GM21528 (cell line): ENCODE measurements at regions not wholly inside any gene's neighbourhood (a gene's known extent, or its start where the extent isn't known, plus 50 kb on each side); places are given as distances from the start of the nearest gene placed in this dataset.

ENCODE experiments used
- ATAC-seq: cut with Tn5 transposase; IDR thresholded peaks from one replicate; pipeline ENCODE4 v1.9.1; 2021; ENCODE audit warnings: mild to moderate bottlenecking, moderate library complexity; ENCODE audit not compliant: unreplicated experiment, low FRiP score

DNA sequence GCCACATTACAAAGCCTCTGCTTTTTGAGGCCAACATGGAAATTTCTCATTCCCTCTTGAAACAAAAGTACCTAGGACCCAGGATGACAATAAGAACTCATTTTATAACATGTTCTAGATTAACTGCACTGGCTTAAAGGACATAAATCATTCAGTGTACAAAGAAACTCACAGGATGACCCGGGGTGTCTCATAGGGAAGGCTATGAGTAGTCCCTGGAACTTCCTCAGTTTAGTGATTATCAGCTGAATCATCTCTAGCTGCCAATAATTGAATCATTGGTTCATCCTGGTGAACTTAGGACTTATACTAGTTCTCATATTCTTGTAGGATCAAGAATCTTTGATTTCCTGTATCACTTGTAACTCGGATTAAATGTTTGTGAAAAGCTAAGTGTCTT, 95.8 kb upstream of the WDR1 start:
- ATAC-seq, result no peak

- ATAC-seq, result no peak
These were observed 90.5 kb upstream of the WDR1 start for GRCh38 chr4:10207116-10207515.

- ATAC-seq, result no peak
These were observed 88.6 kb upstream of the WDR1 start for GRCh38 chr4:10205223-10205622.

DNA sequence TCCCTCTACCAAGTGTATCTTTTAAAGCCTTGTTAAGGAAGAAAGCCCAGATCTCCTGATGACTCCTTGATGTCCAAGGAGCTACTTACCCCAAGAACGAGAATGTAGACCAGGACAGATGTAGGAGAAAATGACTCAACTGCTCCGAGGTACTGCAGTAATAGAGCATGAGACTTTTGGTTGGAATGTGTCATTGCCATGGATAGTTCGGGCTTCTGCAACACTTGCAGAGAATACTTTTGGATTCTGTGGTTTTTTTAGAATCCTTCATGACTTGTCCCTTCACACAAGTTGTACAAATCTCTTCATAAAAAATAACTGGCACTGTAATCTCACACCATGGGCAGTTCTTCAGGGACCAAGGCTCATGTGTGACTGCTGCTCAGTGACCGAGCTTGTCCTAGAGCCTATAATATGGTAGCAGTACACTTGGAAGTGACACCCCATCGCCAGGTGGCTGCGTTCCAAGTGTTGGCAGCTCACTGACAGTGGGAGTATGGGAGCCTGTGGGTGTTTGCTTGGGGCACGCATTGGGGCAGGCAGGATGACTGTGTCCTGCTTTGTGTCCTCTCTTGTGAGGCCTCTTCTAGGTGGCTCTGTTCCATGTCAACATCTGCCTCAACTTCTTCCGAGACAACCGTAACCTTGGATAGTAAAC, 87.9 kb upstream of the WDR1 start:
- no peak for ATAC-seq

DNA sequence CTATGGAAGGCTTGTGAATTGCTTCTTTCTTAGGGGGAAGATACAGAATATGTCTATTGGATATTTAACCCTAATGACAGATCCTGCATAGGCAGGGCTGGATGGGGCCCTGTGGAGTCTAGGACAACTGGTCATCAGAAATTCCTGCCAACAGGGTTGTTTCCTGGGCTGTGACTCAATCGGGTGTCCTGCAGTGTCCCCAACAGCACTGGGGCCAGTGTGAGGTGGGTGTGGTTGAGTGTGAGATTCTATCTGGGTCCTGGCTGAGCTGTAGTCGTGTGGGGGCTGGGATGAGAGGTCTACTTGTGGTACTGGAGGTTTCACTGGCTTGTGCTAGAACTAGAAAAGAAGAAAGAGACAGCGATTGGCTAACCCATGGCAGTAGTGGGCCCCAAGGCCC, 87.3 kb upstream of the WDR1 start:
- ATAC-seq, result no peak

DNA sequence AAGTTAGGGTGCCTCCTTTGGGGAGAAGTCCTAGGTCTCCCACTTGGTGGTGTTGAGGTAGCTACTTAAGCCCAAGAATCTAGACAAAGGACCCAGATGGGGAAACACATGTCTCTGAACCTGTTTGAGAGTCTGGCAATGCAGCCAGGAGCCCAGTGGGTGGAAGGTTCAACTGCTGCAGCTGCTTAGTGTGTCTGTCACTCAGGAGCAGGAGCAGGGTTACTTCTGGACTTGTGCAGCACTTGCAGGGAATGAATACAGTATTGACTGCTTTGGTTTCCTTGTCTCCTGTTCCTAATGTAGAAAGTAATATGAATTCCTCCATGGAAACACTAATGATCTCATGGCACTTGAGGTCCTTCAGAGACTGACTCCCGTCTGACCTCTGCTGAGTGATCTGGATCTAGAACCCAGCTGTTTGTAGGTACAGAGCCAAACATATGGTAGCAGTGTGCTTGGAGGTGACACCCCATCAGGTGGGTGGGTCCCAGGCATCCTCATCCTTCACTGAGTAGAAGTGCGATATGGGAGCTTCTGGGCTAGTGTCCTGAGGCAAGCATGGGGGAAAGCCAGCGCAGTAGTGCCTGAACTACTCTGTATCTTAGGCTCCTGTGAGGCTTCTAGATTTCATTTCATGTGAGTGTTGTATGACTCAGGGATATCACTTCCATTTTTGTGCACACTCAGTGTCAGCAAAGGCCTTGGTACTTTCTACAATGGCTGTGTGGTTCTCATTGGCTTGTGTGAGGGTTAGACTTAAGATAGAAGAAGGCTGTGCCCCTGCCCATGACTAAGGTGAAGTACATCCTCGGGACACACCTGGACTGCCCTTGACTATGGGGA, 85.0 kb upstream of the WDR1 start:
- ATAC-seq, result no peak

- no peak for ATAC-seq
These were observed 84.3 kb upstream of the WDR1 start for GRCh38 chr4:10200869-10201268.

DNA sequence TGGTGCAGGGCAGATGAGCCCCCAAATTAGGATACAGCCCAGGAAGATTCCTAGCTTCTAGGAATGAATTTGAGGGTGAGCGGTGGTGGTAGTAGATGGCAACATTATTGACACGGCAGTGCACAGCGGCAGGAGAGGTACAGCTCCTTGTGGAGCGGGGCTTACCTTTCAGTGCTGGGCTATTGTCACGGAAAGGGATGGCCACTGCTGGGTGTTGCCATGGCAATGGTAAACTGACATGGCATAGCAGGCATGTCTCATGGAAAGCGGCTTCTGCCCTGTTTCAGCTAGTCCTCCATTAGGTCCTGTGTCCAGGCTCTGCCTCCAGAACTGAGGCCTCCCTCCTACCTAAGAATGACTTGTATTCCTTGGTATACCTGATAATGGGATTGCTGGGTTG, 81.8 kb upstream of the WDR1 start:
- ATAC-seq, result no peak

DNA sequence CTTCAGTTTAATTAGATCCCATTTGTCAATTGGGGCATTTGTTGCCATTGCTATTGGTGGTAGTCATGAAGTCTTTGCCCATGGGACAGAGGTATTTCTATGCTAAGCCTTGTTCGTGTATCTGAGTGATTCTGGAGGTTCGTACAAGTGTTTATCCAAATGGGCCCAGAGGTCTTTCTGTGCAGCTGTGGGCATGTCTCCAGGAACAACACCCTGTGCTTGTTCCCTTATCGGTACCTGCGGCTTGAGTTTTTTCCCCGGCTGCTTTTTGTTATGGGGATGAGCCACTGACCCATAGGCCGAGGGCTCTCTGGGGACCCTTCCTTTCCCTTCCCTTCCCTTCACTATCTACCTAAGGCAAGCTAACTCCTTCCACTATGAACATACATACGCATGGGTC, 81.4 kb upstream of the WDR1 start:
- no peak for ATAC-seq

DNA sequence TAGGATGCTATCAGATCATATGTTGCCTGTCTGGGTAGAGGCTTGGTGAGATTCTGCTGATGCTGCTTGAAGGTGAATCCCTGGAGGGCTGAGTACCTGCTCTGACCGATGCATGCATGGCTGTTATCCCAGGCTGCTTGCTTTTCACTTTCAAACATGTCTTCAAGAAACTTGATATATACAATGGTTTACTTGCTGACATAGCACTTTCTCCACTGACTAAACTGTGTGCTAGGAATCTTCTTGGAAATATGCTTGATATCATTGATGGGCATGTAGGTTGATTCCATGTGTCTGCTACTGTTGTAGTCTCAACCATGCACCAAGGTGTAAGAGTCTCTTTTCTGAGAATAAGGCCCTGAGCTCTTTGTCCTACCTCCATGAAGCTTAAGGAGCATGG, 79.6 kb upstream of the WDR1 start:
- ATAC-seq, result no peak

- no peak for ATAC-seq
These were observed 75.7 kb upstream of the WDR1 start for GRCh38 chr4:10192331-10192730.

DNA sequence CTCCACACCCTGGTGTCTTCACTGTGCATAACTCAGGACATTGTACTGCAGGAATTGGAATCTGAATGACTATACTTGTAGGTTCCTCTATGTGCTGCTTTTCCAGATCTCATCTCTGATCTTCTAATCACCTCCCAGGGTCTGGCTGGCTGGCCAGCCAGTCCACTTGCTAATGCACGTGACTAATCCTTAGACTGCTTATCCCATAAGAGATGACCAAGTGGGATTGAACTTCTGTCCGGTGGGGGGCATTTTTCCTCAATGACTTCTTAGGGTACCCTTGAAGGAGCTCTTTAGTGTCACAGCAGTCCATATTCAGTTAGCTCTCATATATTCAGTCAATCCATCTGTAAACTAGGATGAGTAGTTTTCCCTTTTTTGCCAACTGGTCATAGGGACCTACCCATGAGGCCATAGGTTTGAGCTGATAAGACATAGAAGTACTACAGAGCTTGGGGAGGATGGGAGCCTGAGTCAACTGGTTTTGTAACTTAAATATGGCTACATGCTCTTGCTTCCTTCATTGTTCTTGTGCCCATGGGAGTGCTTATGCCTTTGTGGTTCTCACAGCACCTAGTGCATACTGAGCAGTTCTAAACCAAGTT, 71.9 kb upstream of the WDR1 start:
- ATAC-seq, result no peak

- no peak for ATAC-seq
These were observed 69.9 kb upstream of the WDR1 start for GRCh38 chr4:10186228-10187214.

DNA sequence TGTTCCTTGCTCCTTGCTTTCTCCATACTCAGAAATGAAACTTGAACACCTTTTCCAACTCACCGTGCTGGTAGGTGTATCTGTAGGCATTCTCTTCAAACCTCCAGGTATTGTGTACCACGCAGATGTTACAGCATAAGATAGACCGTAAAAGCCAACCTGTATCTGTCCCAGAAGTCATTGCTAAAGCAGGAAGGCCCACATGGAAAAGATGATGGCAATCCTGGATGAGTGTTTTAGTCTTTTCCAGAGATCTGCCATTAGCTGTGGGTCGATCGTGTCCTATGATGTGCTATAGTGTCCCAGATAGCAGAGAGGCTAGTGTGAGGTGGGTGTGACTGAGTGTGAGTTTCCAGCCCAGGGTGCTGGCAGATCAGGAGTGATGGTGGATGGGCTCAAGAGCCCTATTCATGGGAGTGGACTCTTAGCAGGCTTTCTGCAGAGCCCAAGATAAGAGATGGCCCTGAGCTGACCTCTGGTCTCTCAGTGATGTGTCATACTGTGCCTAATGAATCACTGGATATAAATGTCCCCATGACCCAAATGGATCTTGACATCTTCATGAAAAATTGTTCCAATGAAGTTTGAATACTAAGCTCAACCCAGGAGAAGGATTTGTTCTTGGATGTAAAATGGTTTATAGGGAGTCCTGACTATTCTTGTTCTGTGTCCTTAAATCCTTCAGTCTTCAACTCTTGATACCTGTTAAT, 69.1 kb upstream of the WDR1 start:
- no peak for ATAC-seq

DNA sequence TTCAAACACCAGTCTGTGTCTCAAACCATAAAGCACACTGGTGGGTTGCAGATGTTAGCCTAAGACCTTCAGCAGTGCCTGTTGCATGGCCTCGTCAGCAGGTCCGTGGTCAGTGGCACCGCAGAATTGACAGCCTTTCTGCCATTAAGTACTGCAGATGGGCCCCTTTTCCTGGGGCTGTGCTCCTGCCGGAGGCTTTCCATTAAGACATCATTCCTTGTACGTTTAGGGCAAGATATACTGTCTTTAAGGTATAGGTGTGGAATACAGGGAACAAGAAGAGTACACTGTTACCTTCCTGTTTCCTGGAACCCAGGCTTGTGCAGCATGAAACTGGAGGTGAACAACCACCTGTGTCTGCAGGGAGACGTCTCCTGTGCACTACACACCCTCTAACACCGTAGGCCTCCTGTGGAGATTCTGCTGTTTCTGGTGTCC, 67.9 kb upstream of the WDR1 start:
- ATAC-seq, result no peak

GRCh38 chr4:10184041-10184440, 67.4 kb upstream of the WDR1 start:
- ATAC-seq, result no peak

DNA sequence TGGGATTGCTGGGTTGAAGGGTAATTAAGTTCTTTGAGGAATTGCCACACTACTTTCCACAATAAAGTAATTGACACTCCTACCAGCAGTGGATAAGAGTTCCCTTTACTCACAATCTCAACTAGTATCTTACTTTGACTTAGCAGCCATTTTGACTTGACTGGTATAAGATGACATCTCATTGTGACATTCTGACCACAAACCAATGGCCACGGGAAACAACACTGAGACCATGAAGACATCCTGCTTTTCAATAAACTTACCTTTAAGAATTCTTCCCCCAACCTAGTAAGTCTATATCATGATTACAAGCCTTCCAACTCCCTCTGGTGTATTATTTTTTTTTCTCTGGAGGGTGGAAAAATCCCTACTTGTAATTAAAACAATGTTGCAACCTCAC, 66.9 kb upstream of the WDR1 start:
- ATAC-seq, result no peak

DNA sequence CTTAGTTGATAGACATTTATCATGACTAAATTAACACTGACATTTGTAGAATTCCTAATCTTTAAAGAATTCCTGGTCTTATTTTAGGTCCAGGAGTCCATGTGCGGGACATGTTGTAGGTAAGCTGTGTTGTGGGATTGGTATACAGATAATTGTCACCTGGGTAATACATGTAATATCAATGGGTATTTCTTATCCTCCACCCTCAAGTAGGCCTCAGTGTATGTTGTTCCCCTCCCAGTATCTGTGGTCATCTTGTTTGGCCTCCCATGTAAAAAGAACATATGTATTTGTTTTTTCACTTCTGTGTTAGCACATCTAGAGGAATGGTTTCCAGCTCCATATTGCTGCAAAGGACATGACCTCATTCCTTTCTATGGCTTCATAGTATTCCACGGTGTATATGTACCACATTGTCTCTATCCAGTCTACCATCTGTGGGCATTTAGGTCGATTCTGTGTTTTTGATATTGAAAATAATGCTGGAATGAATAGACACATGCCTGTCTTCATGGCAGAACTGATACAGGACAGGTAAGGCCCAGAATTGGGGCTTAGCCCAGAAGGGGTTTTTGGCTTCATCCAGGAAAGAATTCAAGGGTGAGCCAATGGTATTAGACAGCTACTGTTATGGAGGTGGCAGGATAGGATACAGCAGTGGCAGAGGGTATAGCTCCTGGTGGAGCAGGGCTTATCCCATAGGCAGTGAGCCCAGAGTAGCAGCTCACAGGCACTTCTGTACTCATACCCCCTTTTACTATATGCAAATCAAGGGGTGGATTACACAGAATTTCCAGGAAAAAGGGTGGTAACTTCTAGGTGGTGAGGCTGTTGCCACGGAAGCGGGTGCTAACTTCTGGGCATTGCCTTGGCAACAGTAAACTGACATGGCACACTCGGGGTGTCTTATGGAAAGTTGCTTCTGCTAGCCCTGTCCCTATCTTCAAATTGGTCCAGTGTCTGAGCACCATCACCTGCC, 66.1 kb upstream of the WDR1 start:
- ATAC-seq, result no peak
